ENCODE measurements at regions not wholly inside any gene's neighbourhood (a gene's known extent, or its start where the extent isn't known, plus 50 kb on each side); places are given as distances from the start of the nearest gene placed in this dataset.

- no peak for DNase-seq (ENCODE audit: low spot score)
These were observed 49.7 kb downstream of the KLF12 start for GRCh38 chr13:74084375-74084935.

GRCh38 chr13:74082741-74083160 lies 51.5 kb downstream of the KLF12 start:
- no peak for DNase-seq (ENCODE audit: low spot score)

- DNase-seq (ENCODE audit: low spot score) = no peak
These were observed 53.4 kb downstream of the KLF12 start for GRCh38 chr13:74080762-74081161.

- no peak for DNase-seq (ENCODE audit: low spot score)
These were observed 56.4 kb downstream of the KLF12 start for GRCh38 chr13:74077792-74078191.

GRCh38 chr13:74077375-74077774 lies 56.8 kb downstream of the KLF12 start:
- DNase-seq (ENCODE audit: low spot score) = no peak

- DNase-seq (ENCODE audit: low spot score) = peak; percentile 59
These were observed 59.5 kb downstream of the KLF12 start for GRCh38 chr13:74074723-74075122.

- no peak for DNase-seq (ENCODE audit: low spot score)
These were observed 60.9 kb downstream of the KLF12 start for GRCh38 chr13:74073274-74073673.

GRCh38 chr13:74070513-74070912 lies 63.7 kb downstream of the KLF12 start:
- no peak for DNase-seq (ENCODE audit: low spot score)

GRCh38 chr13:74070065-74070464 lies 64.1 kb downstream of the KLF12 start:
- DNase-seq (ENCODE audit: low spot score) = no peak

- DNase-seq (ENCODE audit: low spot score) = no peak
These were observed 65.7 kb downstream of the KLF12 start for GRCh38 chr13:74068471-74068870.

GRCh38 chr13:74067818-74068217 lies 66.4 kb downstream of the KLF12 start:
- no peak for DNase-seq (ENCODE audit: low spot score)

GRCh38 chr13:74066937-74067336 lies 67.3 kb downstream of the KLF12 start:
- no peak for DNase-seq (ENCODE audit: low spot score)

- DNase-seq (ENCODE audit: low spot score) = no peak
These were observed 69.3 kb downstream of the KLF12 start for GRCh38 chr13:74064805-74065312.

- DNase-seq (ENCODE audit: low spot score) = no peak
These were observed 70.6 kb downstream of the KLF12 start for GRCh38 chr13:74063533-74064100.

GRCh38 chr13:74062933-74063332 lies 71.3 kb downstream of the KLF12 start:
- no peak for DNase-seq (ENCODE audit: low spot score)

GRCh38 chr13:74061926-74062595 lies 72.1 kb downstream of the KLF12 start:
- DNase-seq (ENCODE audit: low spot score) = no peak

GRCh38 chr13:74056801-74057542 lies 77.2 kb downstream of the KLF12 start:
- DNase-seq (ENCODE audit: low spot score) = no peak

GRCh38 chr13:74052402-74052928 lies 81.7 kb downstream of the KLF12 start:
- DNase-seq (ENCODE audit: low spot score) = no peak

- no peak for DNase-seq (ENCODE audit: low spot score)
These were observed 85.4 kb downstream of the KLF12 start for GRCh38 chr13:74048756-74049155.

- DNase-seq (ENCODE audit: low spot score) = no peak
These were observed 86.1 kb downstream of the KLF12 start for GRCh38 chr13:74047931-74048600.

GRCh38 chr13:74046431-74046830 lies 87.8 kb downstream of the KLF12 start:
- no peak for DNase-seq (ENCODE audit: low spot score)

GRCh38 chr13:74045583-74045982 lies 88.6 kb downstream of the KLF12 start:
- DNase-seq (ENCODE audit: low spot score) = no peak

Measured in kidney capillary endothelial cell (primary cell).